ENCODE measurements at regions not wholly inside any gene's neighbourhood (a gene's known extent, or its start where the extent isn't known, plus 50 kb on each side); places are given as distances from the start of the nearest gene placed in this dataset.
"Not testable (repeated sequence)": the region's sequence is repeated elsewhere in the genome, so short reads cannot be mapped to it uniquely, and the experiment has no call there.

DNA sequence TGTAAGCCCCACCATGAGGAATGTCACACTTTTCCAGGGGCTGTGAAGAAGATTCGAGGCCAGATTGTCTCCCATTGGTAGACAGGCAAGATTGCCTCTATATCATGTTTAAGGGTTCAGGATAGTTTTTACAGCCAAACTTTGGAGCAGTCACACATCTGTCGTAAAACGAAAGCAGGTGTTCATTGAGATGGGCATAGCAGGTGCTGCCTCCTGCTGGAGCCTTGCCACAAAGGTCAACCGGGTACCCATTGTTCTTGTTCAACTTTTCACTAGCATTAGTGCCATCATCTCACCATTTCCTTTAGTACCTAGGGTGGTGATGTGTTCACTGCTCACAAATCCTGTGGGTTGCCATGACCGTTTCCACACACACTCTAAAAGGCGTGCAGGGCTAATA is 198.3 kb downstream of the HTR1B start:
- H3K4me3 ChIP-seq (ENCODE audit: low read length): no peak overlapping the region
- Mint-ChIP-seq H3K27ac (no peak overlapping the region), H3K36me3 (no peaks in the 10 kb centered on the region), H3K4me3 (no peak overlapping the region), H3K27me3 (no peaks in the 10 kb centered on the region), H3K4me1 (no peaks in the 10 kb centered on the region), H3K9me3 (peaks cover 2 to 18% (median 3%) of the 10 kb centered on the region in 5 donors)
- DNase-seq: no peak
- POLR2A ChIA-PET: no interaction called here
- H3K36me3 ChIP-seq (ENCODE audit: insufficient read depth, low read length): no peaks in the 10 kb centered on the region
- no peak overlapping the region for H3K27ac ChIP-seq (ENCODE audit: low read depth, low read length)
- no peaks in the 10 kb centered on the region for H3K27me3 ChIP-seq (ENCODE audit: insufficient read depth, low read length, poor library complexity, severe bottlenecking)
- no peaks in the 10 kb centered on the region for H3K4me1 ChIP-seq (ENCODE audit: insufficient read depth, low read length)
- no peaks in the 10 kb centered on the region for H3K9me3 ChIP-seq (ENCODE audit: low read length)
- CTCF ChIA-PET: no interaction called here

DNA sequence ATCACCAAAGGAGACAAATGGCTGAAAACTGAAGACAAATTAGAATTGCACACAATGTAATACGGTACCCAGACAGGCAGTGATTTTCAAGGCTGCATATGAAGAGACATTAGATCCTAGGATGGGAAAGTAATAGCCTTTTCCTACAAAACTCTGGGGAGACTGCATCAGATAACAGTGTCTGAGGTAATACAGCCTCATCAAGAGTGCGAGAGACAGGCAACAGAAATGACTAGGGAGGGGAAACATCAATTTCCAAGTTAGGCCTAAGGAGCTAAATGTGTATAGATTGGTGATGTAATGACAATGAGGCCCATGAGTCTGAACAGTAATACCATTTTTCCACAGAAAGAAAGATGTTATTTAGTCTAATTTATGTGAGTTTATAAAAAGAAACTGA is 200.3 kb downstream of the HTR1B start:
- no peak overlapping the region for H3K27ac Mint-ChIP-seq
- no peaks in the 10 kb centered on the region for H3K36me3 ChIP-seq (ENCODE audit: insufficient read depth, low read length)
- no peaks in the 10 kb centered on the region for H3K4me1 ChIP-seq (ENCODE audit: insufficient read depth, low read length)
- no peaks in the 10 kb centered on the region for H3K4me1 Mint-ChIP-seq
- ChIA-PET POLR2A (no interaction called here), CTCF (no interaction called here)
- H3K36me3 Mint-ChIP-seq: peaks cover 0 to 2% (median 0%) of the 10 kb centered on the region in 3 donors
- no peaks in the 10 kb centered on the region for H3K27me3 ChIP-seq (ENCODE audit: insufficient read depth, low read length, poor library complexity, severe bottlenecking)
- no peak overlapping the region for H3K4me3 Mint-ChIP-seq
- H3K27me3 Mint-ChIP-seq: no peaks in the 10 kb centered on the region
- no peaks in the 10 kb centered on the region for H3K9me3 ChIP-seq (ENCODE audit: low read length)
- H3K9me3 Mint-ChIP-seq: peaks cover 2 to 28% (median 6%) of the 10 kb centered on the region in 5 donors
- H3K4me3 ChIP-seq (ENCODE audit: low read length): no peak overlapping the region
- DNase-seq: no peak
- H3K27ac ChIP-seq (ENCODE audit: low read depth, low read length): no peak overlapping the region

DNA sequence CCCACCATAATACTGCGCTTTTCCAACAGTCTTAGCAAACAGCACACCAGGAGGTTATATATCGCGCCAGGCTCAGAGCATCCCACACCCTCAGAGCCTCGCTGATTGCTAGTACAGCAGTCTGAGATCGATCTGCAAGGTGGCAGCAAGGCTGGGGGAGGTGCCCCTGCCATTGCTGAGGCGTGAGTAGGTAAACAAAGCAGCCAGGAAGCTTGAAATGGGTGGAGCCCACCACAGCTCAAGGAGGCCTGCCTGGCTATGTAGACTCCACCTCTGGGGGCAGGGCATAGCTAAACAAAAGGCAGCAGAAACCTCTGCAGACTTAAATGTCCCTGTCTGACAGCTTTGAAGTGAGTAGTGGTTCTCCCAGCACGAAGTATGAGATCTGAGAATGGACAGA is 211.5 kb downstream of the HTR1B start:
- H3K27me3 Mint-ChIP-seq; H3K36me3 Mint-ChIP-seq; POLR2A ChIA-PET; H3K4me3 ChIP-seq (ENCODE audit: low read length); H3K27ac ChIP-seq (ENCODE audit: low read depth, low read length); H3K36me3 ChIP-seq (ENCODE audit: insufficient read depth, low read length); H3K9me3 ChIP-seq (ENCODE audit: low read length); DNase-seq; H3K4me1 Mint-ChIP-seq; H3K27me3 ChIP-seq (ENCODE audit: insufficient read depth, low read length, poor library complexity, severe bottlenecking); CTCF ChIA-PET; H3K27ac Mint-ChIP-seq; H3K4me1 ChIP-seq (ENCODE audit: insufficient read depth, low read length); H3K4me3 Mint-ChIP-seq: not testable (repeated sequence)
- H3K9me3 Mint-ChIP-seq: peaks cover 6 to 16% (median 11%) of the 10 kb centered on the region in 5 donors

DNA sequence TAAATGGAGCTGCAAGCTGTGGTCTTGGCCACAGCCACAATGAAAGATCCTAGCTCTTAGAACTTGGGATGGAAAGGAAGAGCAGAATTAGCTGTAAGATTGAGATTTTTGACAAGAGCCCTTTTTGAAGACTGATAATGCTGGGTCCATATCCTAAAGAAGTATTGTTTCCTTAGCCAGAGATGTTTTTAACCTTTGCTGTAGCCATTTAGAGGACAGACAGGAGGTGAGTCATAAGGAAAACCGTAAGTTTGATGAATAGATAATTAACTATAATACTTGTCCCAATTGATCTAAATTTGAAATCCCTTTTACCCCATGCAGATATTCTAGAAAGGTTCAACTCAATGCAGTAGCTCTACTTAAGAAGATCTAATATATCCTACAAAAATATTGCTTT is 213.7 kb downstream of the HTR1B start:
- ChIA-PET CTCF (no interaction called here), POLR2A (no interaction called here)
- H3K9me3 ChIP-seq (ENCODE audit: low read length): no peaks in the 10 kb centered on the region
- no peaks in the 10 kb centered on the region for H3K4me1 Mint-ChIP-seq
- no peaks in the 10 kb centered on the region for H3K27me3 Mint-ChIP-seq
- no peak overlapping the region for H3K27ac Mint-ChIP-seq
- no peak for DNase-seq
- H3K27ac ChIP-seq (ENCODE audit: low read depth, low read length): no peak overlapping the region
- no peak overlapping the region for H3K4me3 ChIP-seq (ENCODE audit: low read length)
- H3K4me1 ChIP-seq (ENCODE audit: insufficient read depth, low read length): no peaks in the 10 kb centered on the region
- no peak overlapping the region for H3K4me3 Mint-ChIP-seq
- peaks cover 1 to 12% (median 7%) of the 10 kb centered on the region in 5 donors for H3K9me3 Mint-ChIP-seq
- no peaks in the 10 kb centered on the region for H3K36me3 ChIP-seq (ENCODE audit: insufficient read depth, low read length)
- H3K27me3 ChIP-seq (ENCODE audit: insufficient read depth, low read length, poor library complexity, severe bottlenecking): no peaks in the 10 kb centered on the region
- no peaks in the 10 kb centered on the region for H3K36me3 Mint-ChIP-seq

DNA sequence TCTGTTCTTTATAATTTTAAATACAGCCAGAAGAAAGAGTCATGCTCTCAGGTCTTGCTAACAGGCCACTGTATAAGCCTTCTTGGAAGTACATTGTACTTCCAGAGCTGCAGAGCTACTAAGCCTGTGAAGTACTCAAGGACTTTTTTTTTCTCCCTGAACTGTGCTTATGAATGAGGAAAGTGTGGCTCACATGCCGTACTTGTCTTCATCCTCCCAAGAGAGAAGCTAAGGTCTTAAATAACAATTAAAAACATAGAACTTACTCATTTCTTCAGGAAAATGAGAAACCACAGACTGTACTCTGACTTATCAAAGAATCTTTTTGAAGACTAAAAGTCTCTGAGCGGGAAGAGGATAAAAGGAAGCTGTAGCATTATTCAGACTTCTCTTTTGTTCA is 218.3 kb downstream of the HTR1B start:
- peaks cover 0 to 15% (median 3%) of the 10 kb centered on the region in 5 donors for H3K9me3 Mint-ChIP-seq
- H3K4me3 ChIP-seq (ENCODE audit: low read length): no peak overlapping the region
- H3K36me3 ChIP-seq (ENCODE audit: insufficient read depth, low read length): no peaks in the 10 kb centered on the region
- H3K27ac ChIP-seq (ENCODE audit: low read depth, low read length): no peak overlapping the region
- POLR2A ChIA-PET: no interaction called here
- no peaks in the 10 kb centered on the region for H3K27me3 ChIP-seq (ENCODE audit: insufficient read depth, low read length, poor library complexity, severe bottlenecking)
- no peak overlapping the region for H3K27ac Mint-ChIP-seq
- H3K9me3 ChIP-seq (ENCODE audit: low read length): no peaks in the 10 kb centered on the region
- H3K4me1 Mint-ChIP-seq: no peaks in the 10 kb centered on the region
- H3K27me3 Mint-ChIP-seq: no peaks in the 10 kb centered on the region
- no peaks in the 10 kb centered on the region for H3K4me1 ChIP-seq (ENCODE audit: insufficient read depth, low read length)
- DNase-seq: no peak
- no peak overlapping the region for H3K4me3 Mint-ChIP-seq
- no peaks in the 10 kb centered on the region for H3K36me3 Mint-ChIP-seq
- CTCF ChIA-PET: no interaction called here

DNA sequence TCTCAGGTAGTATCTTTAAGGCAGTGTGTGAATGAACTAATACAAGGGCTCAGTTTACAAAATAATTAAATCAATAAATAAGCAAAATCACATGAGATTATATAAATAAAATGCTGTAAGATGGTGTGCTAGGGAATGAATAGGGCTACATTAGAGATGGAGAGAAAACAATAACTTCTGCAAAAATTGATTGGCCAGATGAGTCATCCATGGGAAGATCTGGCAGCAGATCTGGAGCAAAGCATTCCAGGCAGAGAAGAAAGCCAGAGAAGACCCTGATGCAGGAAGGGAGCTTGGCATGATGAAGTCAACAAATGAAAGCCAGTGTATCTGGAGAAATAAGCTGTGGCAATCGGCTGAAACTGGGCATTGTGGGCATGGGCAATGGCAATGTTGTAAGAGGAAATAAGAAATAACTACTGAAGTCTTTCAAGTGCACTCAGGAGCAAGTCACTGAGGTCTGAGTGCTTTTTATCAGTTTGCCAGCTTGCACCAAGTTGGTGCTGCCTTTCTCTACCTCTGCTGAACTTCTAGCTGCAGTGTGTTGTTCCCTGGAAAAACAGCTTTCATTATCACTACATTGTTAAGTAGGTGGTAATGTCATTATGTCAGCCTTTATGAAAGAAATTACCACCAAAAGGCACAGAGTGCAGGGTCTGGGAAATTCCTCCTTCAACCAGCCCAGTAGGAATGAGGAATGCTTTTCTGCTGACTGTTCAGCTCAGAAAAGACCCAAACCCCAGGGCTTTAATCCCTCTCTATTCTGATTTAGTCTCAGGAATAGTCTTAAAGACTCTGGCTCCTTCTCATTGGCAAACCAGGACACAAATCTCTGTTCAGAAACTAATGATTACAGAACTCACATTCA is 231.6 kb downstream of the HTR1B start:
- Mint-ChIP-seq H3K4me3 (no peak overlapping the region), H3K9me3 (peaks cover 0 to 20% (median 2%) of the 10 kb centered on the region in 5 donors), H3K27ac (no peak overlapping the region), H3K4me1 (no peaks in the 10 kb centered on the region), H3K36me3 (no peaks in the 10 kb centered on the region), H3K27me3 (no peaks in the 10 kb centered on the region)
- no peak for DNase-seq
- ChIA-PET CTCF (no interaction called here), POLR2A (no interaction called here)
- Histone ChIP-seq H3K4me3 (ENCODE audit: low read length) (no peak overlapping the region), H3K36me3 (ENCODE audit: insufficient read depth, low read length) (no peaks in the 10 kb centered on the region), H3K27ac (ENCODE audit: low read depth, low read length) (no peak overlapping the region), H3K27me3 (ENCODE audit: insufficient read depth, low read length, poor library complexity, severe bottlenecking) (no peaks in the 10 kb centered on the region), H3K9me3 (ENCODE audit: low read length) (no peaks in the 10 kb centered on the region), H3K4me1 (ENCODE audit: insufficient read depth, low read length) (no peaks in the 10 kb centered on the region)

DNA sequence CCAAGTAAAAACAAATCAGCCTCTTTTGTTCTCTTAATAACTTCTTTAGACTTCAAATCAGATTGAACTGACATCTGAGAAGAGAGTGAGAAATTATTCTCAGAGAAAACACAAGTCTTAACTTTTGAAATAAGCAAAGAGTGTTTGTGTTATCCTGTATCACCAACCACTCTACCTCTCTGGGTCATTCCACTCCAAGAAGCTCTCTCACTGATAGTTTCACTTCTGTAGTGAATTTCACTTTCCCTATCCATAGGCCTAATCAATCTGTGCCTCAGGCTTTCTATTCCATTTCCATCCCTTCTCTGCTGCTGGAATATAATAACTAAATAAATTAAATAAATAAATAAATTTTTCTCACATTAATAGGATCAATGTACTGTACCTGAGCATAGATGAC is 235.0 kb downstream of the HTR1B start:
- no peaks in the 10 kb centered on the region for H3K27me3 ChIP-seq (ENCODE audit: insufficient read depth, low read length, poor library complexity, severe bottlenecking)
- no peaks in the 10 kb centered on the region for H3K36me3 ChIP-seq (ENCODE audit: insufficient read depth, low read length)
- ChIA-PET CTCF (no interaction called here), POLR2A (no interaction called here)
- peaks cover 2 to 14% (median 2%) of the 10 kb centered on the region in 5 donors for H3K9me3 Mint-ChIP-seq
- H3K4me3 ChIP-seq (ENCODE audit: low read length): no peak overlapping the region
- H3K27me3 Mint-ChIP-seq: no peaks in the 10 kb centered on the region
- no peak overlapping the region for H3K27ac Mint-ChIP-seq
- no peaks in the 10 kb centered on the region for H3K4me1 ChIP-seq (ENCODE audit: insufficient read depth, low read length)
- H3K27ac ChIP-seq (ENCODE audit: low read depth, low read length): no peak overlapping the region
- no peaks in the 10 kb centered on the region for H3K9me3 ChIP-seq (ENCODE audit: low read length)
- no peaks in the 10 kb centered on the region for H3K4me1 Mint-ChIP-seq
- no peak for DNase-seq
- H3K36me3 Mint-ChIP-seq: no peaks in the 10 kb centered on the region
- H3K4me3 Mint-ChIP-seq: no peak overlapping the region

DNA sequence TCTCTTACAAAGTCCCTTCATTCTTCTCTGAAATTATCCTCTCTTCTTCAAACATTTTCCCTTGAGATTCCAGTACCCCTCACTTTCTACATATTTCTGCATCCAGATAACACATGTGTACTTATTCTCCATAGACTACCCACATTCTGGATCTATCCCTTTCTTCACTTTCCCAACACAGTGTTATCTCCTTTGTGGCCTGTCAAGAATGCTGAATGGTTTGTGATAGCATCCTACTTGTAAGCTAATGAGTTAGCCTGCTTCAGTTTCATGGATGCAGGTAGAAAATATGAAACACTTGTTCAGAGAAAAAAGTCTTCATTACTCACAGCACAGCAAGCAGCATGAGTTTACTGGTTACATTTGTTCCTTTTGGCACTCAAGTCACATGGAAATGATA is 245.4 kb downstream of the HTR1B start:
- H3K9me3 ChIP-seq (ENCODE audit: low read length): no peaks in the 10 kb centered on the region
- no peak overlapping the region for H3K27ac ChIP-seq (ENCODE audit: low read depth, low read length)
- H3K4me1 ChIP-seq (ENCODE audit: insufficient read depth, low read length): no peaks in the 10 kb centered on the region
- H3K36me3 ChIP-seq (ENCODE audit: insufficient read depth, low read length): no peaks in the 10 kb centered on the region
- no peak for DNase-seq
- no peak overlapping the region for H3K4me3 ChIP-seq (ENCODE audit: low read length)
- Mint-ChIP-seq H3K9me3 (peaks cover 4 to 16% (median 9%) of the 10 kb centered on the region in 5 donors), H3K27me3 (no peaks in the 10 kb centered on the region), H3K27ac (no peak overlapping the region), H3K36me3 (no peaks in the 10 kb centered on the region), H3K4me3 (no peak overlapping the region), H3K4me1 (no peaks in the 10 kb centered on the region)
- ChIA-PET POLR2A (no interaction called here), CTCF (no interaction called here)
- H3K27me3 ChIP-seq (ENCODE audit: insufficient read depth, low read length, poor library complexity, severe bottlenecking): no peaks in the 10 kb centered on the region

All from CD8-positive, alpha-beta memory T cell (primary cell).